ENCODE measurements at regions not wholly inside any gene's neighbourhood (a gene's known extent, or its start where the extent isn't known, plus 50 kb on each side); places are given as distances from the start of the nearest gene placed in this dataset.

GRCh38 chr4:173647902-173648301, 117.9 kb upstream of the HAND2 start:
- Histone ChIP-seq H3K79me1 (ENCODE audit: insufficient read depth, low read depth, low read length, poor library complexity, severe bottlenecking) (no peaks in the 10 kb centered on the region), H2AK5ac (ENCODE audit: insufficient read length, low read length) (no peak overlapping the region), H2BK15ac (ENCODE audit: low read depth, low read length) (no peak overlapping the region), H3K23me2 (ENCODE audit: insufficient read length, low read depth, low read length, poor library complexity, severe bottlenecking) (no peaks in the 10 kb centered on the region), H2AFZ (ENCODE audit: low read length) (no peak overlapping the region), H3K27me3 (ENCODE audit: insufficient read depth, low read length) (no peaks in the 10 kb centered on the region), H3K18ac (ENCODE audit: insufficient read length, low read depth, low read length) (no peak overlapping the region), H3K27ac (ENCODE audit: insufficient read length, low read depth, low read length) (no peak overlapping the region), H4K20me1 (ENCODE audit: control insufficient read depth, insufficient read depth, insufficient read length) (no peaks in the 10 kb centered on the region), H2BK120ac (ENCODE audit: low read depth, low read length, poor library complexity, severe bottlenecking) (no peak overlapping the region), H3K14ac (ENCODE audit: insufficient read depth, low read length) (no peak overlapping the region), H3K4ac (ENCODE audit: low read depth, low read length) (no peak overlapping the region), H3T11ph (ENCODE audit: low read length) (no peak overlapping the region), H4K8ac (replicated peaks; ENCODE audit: insufficient read length, low read depth, low read length) (no peak overlapping the region), H3K23ac (ENCODE audit: insufficient read length, low read depth, low read length) (no peak overlapping the region), H4K91ac (ENCODE audit: insufficient read length, low read depth, low read length) (no peak overlapping the region), H2BK20ac (ENCODE audit: low read depth, low read length, poor library complexity, severe bottlenecking) (no peak overlapping the region), H3K56ac (ENCODE audit: insufficient read length, low read depth, low read length) (no peak overlapping the region), H3K9ac (ENCODE audit: extremely low read depth, insufficient read length, low read length) (no peak overlapping the region), H4K5ac (ENCODE audit: insufficient read length, low read depth, low read length) (no peak overlapping the region), H3K4me1 (ENCODE audit: insufficient read depth, low read length) (no peaks in the 10 kb centered on the region), H2BK12ac (ENCODE audit: insufficient read length, low read depth, low read length) (no peak overlapping the region), H2BK5ac (ENCODE audit: insufficient read length, low read length) (no peak overlapping the region), H3K9me3 (ENCODE audit: control insufficient read depth, low read depth, low read length) (no peaks in the 10 kb centered on the region), H3K79me2 (ENCODE audit: insufficient read depth, low read length) (no peaks in the 10 kb centered on the region), H3K4me2 (ENCODE audit: insufficient read depth, insufficient read length, low read length) (no peak overlapping the region)
- WGBS (ENCODE audit: extremely low coverage, insufficient read length, low lambda C conversion rate) = no CpG with 5 or more reads among the region's 4 CpGs
- no peaks in the 10 kb centered on the region; a peak in 1 of 7 replicates for H3K36me3 Mint-ChIP-seq (ENCODE audit: insufficient read depth in 1 of 3, low read depth in 3 of 3)
- peaks cover 4% of the 10 kb centered on the region in 2 experiments for H3K4me1 Mint-ChIP-seq
- H3K4me3 Mint-ChIP-seq = no peak overlapping the region
- H3K27me3 Mint-ChIP-seq (ENCODE audit: low read depth) = no peaks in the 10 kb centered on the region
- no peak overlapping the region for H3K27ac Mint-ChIP-seq
- TF ChIP-seq CTCF (conservative IDR thresholded peaks at IDR 0.05) = no peak
- no peak for DNase-seq
- H3K9me3 Mint-ChIP-seq = no peaks in the 10 kb centered on the region
